Smooth muscle cell (in vitro differentiated cells): ENCODE measurements at regions not wholly inside any gene's neighbourhood (a gene's known extent, or its start where the extent isn't known, plus 50 kb on each side); places are given as distances from the start of the nearest gene placed in this dataset.

Experiments used
- DNase-seq: peaks from one replicate; lab custom pipeline; 2025; ENCODE audit not compliant: unreplicated experiment; lab: John Stamatoyannopoulos, UW
- H2AFZ ChIP-seq: fragments of 200-600 bp; sonication (generic); 2 replicates; pipeline ENCODE4 v1.6.0; 2016; ENCODE audit warnings: antibody characterized with exemption, low read depth, mild to moderate bottlenecking
- H3F3A ChIP-seq: fragments of 200-600 bp; sonication (generic); 2 replicates; pipeline ENCODE4 v1.6.0; 2017; ENCODE audit warnings: antibody characterized with exemption, low read depth
- H3K27ac ChIP-seq: fragments of 200-600 bp; sonication (generic); 2 replicates; pipeline ENCODE4 v1.5.1; 2016; ENCODE audit warnings: low read depth, mild to moderate bottlenecking
- H3K27me3 ChIP-seq: fragments of 200-600 bp; sonication (generic); 2 replicates; pipeline ENCODE4 v1.6.1; 2016; ENCODE audit warnings: low read depth, mild to moderate bottlenecking
- H3K36me3 ChIP-seq: fragments of 200-600 bp; sonication (generic); 2 replicates; pipeline ENCODE4 v1.5.1; 2016; ENCODE audit warnings: low read depth
- H3K4me1 ChIP-seq: fragments of 200-600 bp; sonication (generic); 2 replicates; pipeline ENCODE4 v1.5.1; 2016; ENCODE audit warnings: low read depth
- H3K4me2 ChIP-seq: fragments of 200-600 bp; sonication (generic); 2 replicates; pipeline ENCODE4 v1.6.0; 2016; ENCODE audit warnings: mild to moderate bottlenecking
- H3K4me3 ChIP-seq: fragments of 200-600 bp; sonication (generic); 2 replicates; pipeline ENCODE4 v1.5.1; 2016; ENCODE audit warnings: mild to moderate bottlenecking
- H3K79me2 ChIP-seq: fragments of 200-600 bp; sonication (generic); 2 replicates; pipeline ENCODE4 v1.6.0; 2016; ENCODE audit warnings: low read depth, mild to moderate bottlenecking
- H3K9ac ChIP-seq: fragments of 200-600 bp; sonication (generic); 2 replicates; pipeline ENCODE4 v1.6.0; 2016; ENCODE audit warnings: low read depth
- H3K9me3 ChIP-seq: fragments of 200-600 bp; sonication (generic); replicated peaks from 2 replicates; pipeline ENCODE4 v1.5.1; 2016; ENCODE audit warnings: low read depth
- H4K20me1 ChIP-seq: fragments of 200-600 bp; sonication (generic); 2 replicates; pipeline ENCODE4 v1.6.0; 2016; ENCODE audit warnings: low read depth
- CTCF ChIP-seq: fragments of 200-600 bp; sonication (generic); IDR thresholded peaks from 2 replicates; pipeline ENCODE4 v1.5.1; 2017; ENCODE audit warnings: borderline replicate concordance, mild to moderate bottlenecking, antibody characterized with exemption; ENCODE audit not compliant: insufficient read depth, poor library complexity, severe bottlenecking
- WGBS: methylation state at CpG from one replicate; pipeline ENCODE4 v1.1.7; 2016; ENCODE audit warnings: low lambda C conversion rate; 5-methylcytosine and 5-hydroxymethylcytosine counted together

DNA sequence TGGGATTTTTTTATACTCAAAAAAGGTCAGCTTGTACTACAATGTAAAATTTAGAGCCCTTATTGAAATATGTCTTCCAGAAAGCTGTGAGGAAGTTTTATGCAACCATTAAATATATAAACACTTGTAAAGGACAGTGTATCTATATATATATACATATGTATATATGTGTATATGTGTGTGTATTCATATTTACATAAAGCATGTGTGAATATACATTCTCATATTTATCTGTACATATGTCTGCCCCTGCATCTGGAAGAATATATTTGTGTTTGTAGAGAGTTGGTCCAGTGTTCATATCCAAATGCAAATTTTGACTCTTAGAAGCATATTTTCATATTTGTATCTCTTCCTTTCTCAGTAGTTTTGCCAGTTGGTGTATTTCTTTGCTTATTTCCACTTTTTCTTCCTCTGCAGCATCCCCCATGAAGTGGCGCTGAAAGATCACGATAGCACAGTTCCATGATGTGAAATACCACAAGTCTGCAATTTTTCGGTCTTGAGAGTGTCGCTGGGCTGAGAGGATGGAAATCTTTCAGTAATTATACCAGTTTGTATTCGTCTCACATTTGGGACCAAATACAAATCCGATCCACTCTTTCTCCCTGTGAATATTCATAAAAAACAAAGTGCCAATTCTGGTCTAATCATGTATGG, 311.7 kb upstream of the DPH6 start:
- no peaks in the 10 kb centered on the region for H3F3A ChIP-seq
- 89% methylated on average over 6 of the region's 6 CpGs for WGBS
- no peak for DNase-seq

DNA sequence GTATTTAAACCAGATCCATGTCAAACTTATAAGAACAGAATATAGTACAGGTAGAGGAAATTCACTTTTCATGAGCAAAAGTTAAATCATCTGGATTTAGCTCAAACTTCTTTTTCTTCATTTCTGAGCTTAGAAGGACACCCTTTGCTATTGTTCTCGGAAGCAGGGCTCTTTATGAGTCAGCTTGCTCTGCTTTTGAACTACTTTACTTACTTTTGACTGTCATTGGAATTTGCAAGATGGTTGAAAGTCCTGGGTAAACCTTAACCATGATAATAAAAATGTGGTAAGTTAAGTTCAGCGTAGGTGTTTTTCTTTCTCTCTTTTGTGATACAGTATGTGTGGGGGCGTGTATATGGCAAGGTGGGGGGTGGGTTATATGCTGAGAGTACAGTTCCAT, 312.7 kb upstream of the DPH6 start:
- no peaks in the 10 kb centered on the region for H3F3A ChIP-seq

More for the DNA sequence above, 311.7 kb upstream of the DPH6 start:
- no peak overlapping the region for H3K27ac ChIP-seq
- H3K9ac ChIP-seq = no peak overlapping the region
- no peaks in the 10 kb centered on the region for H3K36me3 ChIP-seq
- H2AFZ ChIP-seq = no peak overlapping the region
- H3K27me3 ChIP-seq = no peaks in the 10 kb centered on the region
- no peaks in the 10 kb centered on the region for H3K79me2 ChIP-seq
- H4K20me1 ChIP-seq = no peaks in the 10 kb centered on the region
- no peaks in the 10 kb centered on the region for H3K4me1 ChIP-seq
- H3K4me2 ChIP-seq = no peak overlapping the region
- no peak overlapping the region for H3K4me3 ChIP-seq
- TF ChIP-seq CTCF = no peak
- no peaks in the 10 kb centered on the region for H3K9me3 ChIP-seq

DNA sequence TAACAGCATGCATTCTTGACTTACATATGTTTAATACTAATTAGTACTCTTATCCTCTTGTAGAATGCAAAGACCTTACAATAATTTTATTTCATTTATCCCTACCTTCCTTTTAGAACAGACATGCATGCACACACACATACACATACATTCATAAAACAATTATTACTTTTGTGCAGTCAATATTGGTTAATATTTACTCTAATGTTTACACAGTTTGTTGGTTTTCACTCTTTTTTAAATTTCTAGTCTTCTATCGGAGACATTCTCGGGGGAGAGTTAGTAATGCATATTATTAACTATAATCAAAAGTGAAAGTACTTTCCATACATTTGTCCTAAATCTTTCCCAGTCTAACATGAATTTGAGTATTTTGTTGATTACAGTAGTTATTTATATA, 317.7 kb upstream of the DPH6 start:
- Histone ChIP-seq H3K4me1 (no peaks in the 10 kb centered on the region), H3K79me2 (no peaks in the 10 kb centered on the region), H3K4me2 (no peak overlapping the region), H3F3A (no peaks in the 10 kb centered on the region), H4K20me1 (no peaks in the 10 kb centered on the region), H3K4me3 (no peak overlapping the region), H3K9ac (no peak overlapping the region), H3K27ac (no peak overlapping the region), H3K36me3 (no peaks in the 10 kb centered on the region), H3K9me3 (no peaks in the 10 kb centered on the region), H2AFZ (no peak overlapping the region), H3K27me3 (no peaks in the 10 kb centered on the region)
- WGBS = 99% methylated on average over 2 of the region's 2 CpGs
- TF ChIP-seq CTCF = no peak
- DNase-seq = no peak

More for the DNA sequence above, 312.7 kb upstream of the DPH6 start:
- H3K9ac ChIP-seq = no peak overlapping the region
- H3K9me3 ChIP-seq = no peaks in the 10 kb centered on the region
- TF ChIP-seq CTCF = no peak
- H3K4me1 ChIP-seq = no peaks in the 10 kb centered on the region
- H3K79me2 ChIP-seq = no peaks in the 10 kb centered on the region
- no peak for DNase-seq
- no peaks in the 10 kb centered on the region for H3K36me3 ChIP-seq
- 49% methylated on average over 3 of the region's 3 CpGs for WGBS
- H3K27me3 ChIP-seq = no peaks in the 10 kb centered on the region
- no peak overlapping the region for H3K4me3 ChIP-seq
- H3K4me2 ChIP-seq = no peak overlapping the region
- H3K27ac ChIP-seq = no peak overlapping the region
- H2AFZ ChIP-seq = peak overlapping the region; percentile 1
- H4K20me1 ChIP-seq = no peaks in the 10 kb centered on the region

DNA sequence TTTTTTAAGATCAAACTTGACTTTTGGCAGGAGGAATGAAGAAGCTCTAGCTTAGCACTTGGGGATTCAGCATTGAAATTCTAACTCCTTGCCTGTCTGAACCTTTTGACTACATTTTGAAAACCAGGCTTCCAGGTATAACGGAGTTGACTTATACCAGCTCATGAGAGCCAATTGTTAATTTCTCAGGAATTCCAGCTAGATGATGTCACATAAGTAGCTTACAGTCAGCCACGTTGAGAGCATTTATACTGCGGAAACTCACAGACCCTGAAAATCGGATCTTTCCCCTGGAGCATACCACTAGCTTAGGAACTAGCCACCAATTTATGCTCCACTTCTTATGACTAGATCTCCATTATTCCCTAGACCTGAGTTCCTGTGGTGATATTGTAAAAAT, 321.4 kb upstream of the DPH6 start:
- Histone ChIP-seq H3K9me3 (no peaks in the 10 kb centered on the region), H3K4me3 (no peak overlapping the region)

More for the DNA sequence above, 321.4 kb upstream of the DPH6 start:
- H3K36me3 ChIP-seq = no peaks in the 10 kb centered on the region
- TF ChIP-seq CTCF = no peak
- no peaks in the 10 kb centered on the region for H4K20me1 ChIP-seq
- H3K9ac ChIP-seq = no peak overlapping the region
- no peak overlapping the region for H3K4me2 ChIP-seq
- 51% methylated on average over 4 of the region's 4 CpGs for WGBS
- no peaks in the 10 kb centered on the region for H3F3A ChIP-seq
- H3K27ac ChIP-seq = no peak overlapping the region
- H2AFZ ChIP-seq = no peak overlapping the region
- no peaks in the 10 kb centered on the region for H3K4me1 ChIP-seq
- no peak for DNase-seq
- H3K79me2 ChIP-seq = no peaks in the 10 kb centered on the region
- H3K27me3 ChIP-seq = no peaks in the 10 kb centered on the region
